ENCODE measurements at regions not wholly inside any gene's neighbourhood (a gene's known extent, or its start where the extent isn't known, plus 50 kb on each side); places are given as distances from the start of the nearest gene placed in this dataset.

- no peaks in the 10 kb centered on the region for H3K36me3 ChIP-seq (ENCODE audit: insufficient read depth in 1 of 2, low read depth in 1 of 2)
- TF ChIP-seq CTCF (IDR thresholded peaks at IDR 0.05) = no peak
- ATAC-seq = no peak
- H3K9me3 ChIP-seq = no peaks in the 10 kb centered on the region
- H3K4me3 ChIP-seq = no peak overlapping the region
- no peak overlapping the region for H3K27ac ChIP-seq
- H3K27me3 ChIP-seq (ENCODE audit: insufficient read depth in 3 of 3, low read length in 2 of 3) = no peaks in the 10 kb centered on the region
- intact Hi-C loops (cut with DNase I) = no loop called here
- no peak for DNase-seq
- no peaks in the 10 kb centered on the region for H3K4me1 ChIP-seq
- 72 to 86% (median 83%) methylated on average over 5 of the region's 5 CpGs for WGBS, 3 donors
These were observed 420.3 kb downstream of the PCDH17 start for GRCh38 chr13:58051807-58052375.

GRCh38 chr13:58056426-58056825 is 424.9 kb downstream of the PCDH17 start:
- Histone ChIP-seq H3K4me3 (no peak overlapping the region), H3K27me3 (ENCODE audit: insufficient read depth in 3 of 3, low read length in 2 of 3) (no peaks in the 10 kb centered on the region), H3K9me3 (no peaks in the 10 kb centered on the region), H3K36me3 (ENCODE audit: insufficient read depth in 1 of 2, low read depth in 1 of 2) (no peaks in the 10 kb centered on the region), H3K27ac (no peak overlapping the region), H3K4me1 (no peaks in the 10 kb centered on the region)
- no peak for TF ChIP-seq CTCF (IDR thresholded peaks at IDR 0.05)
- DNase-seq (no peak), ATAC-seq (no peak)
- intact Hi-C loops (cut with DNase I) = no loop called here
- 86 to 90% (median 86%) methylated on average over 4 of the region's 4 CpGs for WGBS, 3 donors

GRCh38 chr13:58059624-58060023 is 428.1 kb downstream of the PCDH17 start:
- ATAC-seq = no peak
- 78 to 82% (median 81%) methylated on average over 1 of the region's 1 CpG for WGBS, 3 donors
- DNase-seq = no peak
- H3K4me1 ChIP-seq = no peaks in the 10 kb centered on the region
- intact Hi-C loops (cut with DNase I) = no loop called here
- no peaks in the 10 kb centered on the region for H3K36me3 ChIP-seq (ENCODE audit: insufficient read depth in 1 of 2, low read depth in 1 of 2)
- no peak for TF ChIP-seq CTCF (IDR thresholded peaks at IDR 0.05)
- no peaks in the 10 kb centered on the region for H3K9me3 ChIP-seq
- H3K4me3 ChIP-seq = no peak overlapping the region
- no peaks in the 10 kb centered on the region for H3K27me3 ChIP-seq (ENCODE audit: insufficient read depth in 3 of 3, low read length in 2 of 3)
- no peak overlapping the region for H3K27ac ChIP-seq

GRCh38 chr13:58080806-58081205 is 449.3 kb downstream of the PCDH17 start:
- no peak for TF ChIP-seq CTCF (IDR thresholded peaks at IDR 0.05)
- Histone ChIP-seq H3K4me1 (no peaks in the 10 kb centered on the region), H3K9me3 (no peaks in the 10 kb centered on the region), H3K36me3 (ENCODE audit: insufficient read depth in 1 of 2, low read depth in 1 of 2) (no peaks in the 10 kb centered on the region), H3K27ac (no peak overlapping the region), H3K4me3 (no peak overlapping the region), H3K27me3 (ENCODE audit: insufficient read depth in 3 of 3, low read length in 2 of 3) (no peaks in the 10 kb centered on the region)
- 40 to 49% (median 47%) methylated on average over 2 of the region's 2 CpGs for WGBS, 3 donors
- ATAC-seq (no peak), DNase-seq (no peak)
- intact Hi-C loops (cut with DNase I) = no loop called here

- no peak for TF ChIP-seq CTCF (IDR thresholded peaks at IDR 0.05)
These were observed 449.8 kb downstream of the PCDH17 start for GRCh38 chr13:58081301-58081820.

More at GRCh38 chr13:58081301-58081820, 449.8 kb downstream of the PCDH17 start:
- no peaks in the 10 kb centered on the region for H3K27me3 ChIP-seq (ENCODE audit: insufficient read depth in 3 of 3, low read length in 2 of 3)
- no peaks in the 10 kb centered on the region for H3K9me3 ChIP-seq
- WGBS, 3 donors = 38 to 48% (median 47%) methylated on average over 3 of the region's 3 CpGs
- H3K4me3 ChIP-seq = no peak overlapping the region
- no peak for DNase-seq
- ATAC-seq = no peak
- no peak overlapping the region for H3K27ac ChIP-seq
- no peaks in the 10 kb centered on the region for H3K4me1 ChIP-seq
- intact Hi-C loops (cut with DNase I) = no loop called here
- no peaks in the 10 kb centered on the region for H3K36me3 ChIP-seq (ENCODE audit: insufficient read depth in 1 of 2, low read depth in 1 of 2)

All from psoas muscle (tissue), 7 donors.